DND-41 (cell line): ENCODE measurements at regions not wholly inside any gene's neighbourhood (a gene's known extent, or its start where the extent isn't known, plus 50 kb on each side); places are given as distances from the start of the nearest gene placed in this dataset.

Experiments used
- EZH2 ChIP-seq: IDR thresholded peaks from 3 replicates; pipeline ENCODE4 v1.6.1; 2012; ENCODE audit warnings: borderline replicate concordance, low read depth, mild to moderate bottlenecking, moderate library complexity, low read length, inconsistent platforms; ENCODE audit not compliant: severe bottlenecking
- TF ChIP-seq, protein P1 (sequence below): IDR thresholded peaks from 2 replicates; pipeline ENCODE4 v1.5.1; 2012; ENCODE audit warnings: borderline replicate concordance, low read length, moderate library complexity, mild to moderate bottlenecking; ENCODE audit not compliant: poor library complexity, severe bottlenecking; ENCODE audit errors: extremely low read depth

DNA sequence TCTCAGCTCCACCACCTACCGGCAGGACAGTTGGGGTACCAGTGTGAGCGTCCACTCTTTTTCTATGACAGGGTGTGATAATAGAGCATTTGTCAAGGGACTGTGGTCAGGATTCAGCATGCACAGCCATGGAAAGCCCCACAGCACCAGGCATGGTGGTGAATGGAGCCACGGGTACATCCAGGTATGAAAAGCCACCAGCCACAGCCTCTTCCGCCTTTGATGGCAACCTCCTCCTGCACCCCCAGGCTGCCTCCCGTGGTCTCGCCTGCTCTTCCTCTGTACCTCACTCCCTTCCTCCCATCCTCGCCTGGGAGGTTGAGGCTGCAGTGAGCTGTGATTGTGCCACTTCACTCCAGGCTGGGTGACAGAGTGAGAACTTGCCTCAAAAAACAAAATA, 90.2 kb upstream of the CHST15 start:
- TF ChIP-seq EZH2, result no peak
- TF ChIP-seq, protein P1, sequence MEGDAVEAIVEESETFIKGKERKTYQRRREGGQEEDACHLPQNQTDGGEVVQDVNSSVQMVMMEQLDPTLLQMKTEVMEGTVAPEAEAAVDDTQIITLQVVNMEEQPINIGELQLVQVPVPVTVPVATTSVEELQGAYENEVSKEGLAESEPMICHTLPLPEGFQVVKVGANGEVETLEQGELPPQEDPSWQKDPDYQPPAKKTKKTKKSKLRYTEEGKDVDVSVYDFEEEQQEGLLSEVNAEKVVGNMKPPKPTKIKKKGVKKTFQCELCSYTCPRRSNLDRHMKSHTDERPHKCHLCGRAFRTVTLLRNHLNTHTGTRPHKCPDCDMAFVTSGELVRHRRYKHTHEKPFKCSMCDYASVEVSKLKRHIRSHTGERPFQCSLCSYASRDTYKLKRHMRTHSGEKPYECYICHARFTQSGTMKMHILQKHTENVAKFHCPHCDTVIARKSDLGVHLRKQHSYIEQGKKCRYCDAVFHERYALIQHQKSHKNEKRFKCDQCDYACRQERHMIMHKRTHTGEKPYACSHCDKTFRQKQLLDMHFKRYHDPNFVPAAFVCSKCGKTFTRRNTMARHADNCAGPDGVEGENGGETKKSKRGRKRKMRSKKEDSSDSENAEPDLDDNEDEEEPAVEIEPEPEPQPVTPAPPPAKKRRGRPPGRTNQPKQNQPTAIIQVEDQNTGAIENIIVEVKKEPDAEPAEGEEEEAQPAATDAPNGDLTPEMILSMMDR, result no peak
